Endothelial cell of umbilical vein (primary cell): ENCODE measurements at regions not wholly inside any gene's neighbourhood (a gene's known extent, or its start where the extent isn't known, plus 50 kb on each side); places are given as distances from the start of the nearest gene placed in this dataset.

Source experiments
- BruUV-seq: library from RNA; stranded (reverse); fragments of 400-500 nt; replicated peaks from 2 replicates; lab custom pipeline; 2021; lab: Mats Ljungman, UMichigan
- CTCF ChIA-PET: fragments of 300-600, 350-600 bp; sonication (Branson Sonifier 250); formaldehyde crosslinking; loops from one replicate; lab custom pipeline; 2021; ENCODE audit warnings: antibody characterized with exemption, inconsistent platforms; lab: Charles Lee
- POLR2A ChIA-PET: fragments of 300-600, 350-600 bp; sonication (Branson Sonifier 250); formaldehyde crosslinking; loops from one replicate; lab custom pipeline; 2021; ENCODE audit warnings: antibody characterized with exemption, inconsistent platforms; lab: Charles Lee
- DNase-seq: peaks from one replicate; pipeline ENCODE4 v3.0.0-alpha.2; 2011; ENCODE audit warnings: low read depth, low spot score
- FAIRE-seq: peaks from 2 replicates; lab custom pipeline; 2011; peaks lifted over from hg19 to GRCh38; lab: Jason Lieb, UNC
- H2AFZ ChIP-seq: 2 replicates; pipeline ENCODE4 v1.6.0; 2012; ENCODE audit warnings: low read depth, low read length, control low read depth, inconsistent platforms
- H3K27ac ChIP-seq: 2 replicates; pipeline ENCODE4 v1.5.1; 2011; ENCODE audit warnings: low read depth, mild to moderate bottlenecking, control low read depth, low read length, moderate library complexity; ENCODE audit not compliant: insufficient read depth
- H3K27me3 ChIP-seq, 2 experiments: 2 replicates each; pipeline versions ENCODE4 v1.6.0 to v1.6.1; 2011; ENCODE audit warnings: low read length in 2 of 2, mixed read lengths in 1 of 2; ENCODE audit not compliant: control insufficient read depth in 2 of 2, insufficient read depth in 2 of 2
- H3K36me3 ChIP-seq, 2 experiments: 2 replicates in 1 of 2; 3 replicates in 1 of 2; pipeline ENCODE4 v1.5.1; 2011; ENCODE audit warnings: low read length in 2 of 2, mild to moderate bottlenecking in 1 of 2, moderate library complexity in 1 of 2; ENCODE audit not compliant: control insufficient read depth in 2 of 2, insufficient read depth in 2 of 2; ENCODE audit errors: extremely low read depth in 1 of 2
- H3K4me1 ChIP-seq: 3 replicates; pipeline ENCODE4 v1.5.1; 2011; ENCODE audit warnings: mild to moderate bottlenecking, low read length; ENCODE audit not compliant: control insufficient read depth, insufficient read depth; ENCODE audit errors: extremely low read depth
- H3K4me2 ChIP-seq: 2 replicates; pipeline ENCODE4 v1.6.1; 2011; ENCODE audit warnings: low read length, control low read depth, mixed read lengths; ENCODE audit not compliant: insufficient read depth
- H3K4me3 ChIP-seq, 3 experiments: fragments of 200-600 bp in 1 of 3; sonication (generic), shearing (Covaris generic) in 1 of 3; replicated peaks in 1 of 3; 2 replicates each; pipeline ENCODE4 v1.5.1; 2011 to 2016; ENCODE audit warnings: control low read depth in 3 of 3, low read length in 3 of 3, mild to moderate bottlenecking in 2 of 3, inconsistent platforms in 1 of 3, low read depth in 1 of 3, moderate library complexity in 1 of 3; ENCODE audit not compliant: insufficient read depth in 1 of 3
- H3K79me2 ChIP-seq: 2 replicates; pipeline ENCODE4 v1.6.0; 2012; ENCODE audit warnings: low read length, inconsistent platforms; ENCODE audit not compliant: control insufficient read depth, insufficient read depth
- H3K9ac ChIP-seq: replicated peaks from 2 replicates; pipeline ENCODE3; 2011; ENCODE audit warnings: low read length, control low read depth; ENCODE audit not compliant: insufficient read depth; ENCODE audit errors: extremely low read depth
- H3K9me1 ChIP-seq: replicated peaks from 3 replicates; pipeline ENCODE4 v1.6.0; 2011; ENCODE audit warnings: mild to moderate bottlenecking, low read length; ENCODE audit not compliant: control insufficient read depth, insufficient read depth; ENCODE audit errors: extremely low read depth
- H3K9me3 ChIP-seq: replicated peaks from 2 replicates; pipeline ENCODE4 v1.5.1; 2012; ENCODE audit warnings: low read length, inconsistent platforms; ENCODE audit not compliant: control insufficient read depth, insufficient read depth
- H4K20me1 ChIP-seq: replicated peaks from 2 replicates; pipeline ENCODE3; 2011; ENCODE audit warnings: mild to moderate bottlenecking, low read length; ENCODE audit not compliant: control insufficient read depth, insufficient read depth; ENCODE audit errors: extremely low read depth
- CTCF ChIP-seq, 2 donors: IDR thresholded peaks; 1 replicate in 1 of 2; 2 replicates in 1 of 2; pipeline ENCODE4 v1.5.1; 2011; ENCODE audit warnings: low read length in 2 of 2, mild to moderate bottlenecking in 2 of 2, moderate library complexity in 2 of 2, control low read depth in 1 of 2, inconsistent platforms in 1 of 2, low read depth in 1 of 2; ENCODE audit not compliant: insufficient read depth in 1 of 2; ENCODE audit errors: extremely low read depth in 1 of 2
- EZH2 ChIP-seq: IDR thresholded peaks from 2 replicates; pipeline ENCODE4 v1.6.1; 2012; ENCODE audit warnings: borderline replicate concordance, low read depth, mild to moderate bottlenecking, moderate library complexity, low read length, inconsistent platforms; ENCODE audit not compliant: severe bottlenecking
- FOS ChIP-seq: IDR thresholded peaks from 2 replicates; pipeline ENCODE4 v1.6.1; 2011; ENCODE audit warnings: mild to moderate bottlenecking, low read length, moderate library complexity, borderline replicate concordance; ENCODE audit not compliant: insufficient read depth
- JUN ChIP-seq: IDR thresholded peaks from 2 replicates; pipeline ENCODE4 v1.6.1; 2011; ENCODE audit warnings: borderline replicate concordance, low read depth; ENCODE audit not compliant: insufficient read length, insufficient read depth
- MAX ChIP-seq: IDR thresholded peaks from 2 replicates; pipeline ENCODE4 v1.6.1; 2011; ENCODE audit not compliant: insufficient read depth, insufficient read length
- MYC ChIP-seq: IDR thresholded peaks from one replicate; pipeline ENCODE4 v1.6.1; 2011; ENCODE audit warnings: mild to moderate bottlenecking, low read depth, low read length
- POLR2A ChIP-seq: IDR thresholded peaks from 2 replicates; pipeline ENCODE4 v1.6.1; 2012; ENCODE audit warnings: low read depth, mild to moderate bottlenecking, control low read depth, low read length
- POLR2AphosphoS5 ChIP-seq: IDR thresholded peaks from 2 replicates; pipeline ENCODE4 v1.6.1; 2012; ENCODE audit warnings: low read depth, mild to moderate bottlenecking, control low read depth, low read length, moderate library complexity; ENCODE audit not compliant: insufficient read depth
- dilution Hi-C: fragments of 300-500 bp; cut with MboI; formaldehyde crosslinking; loops from one replicate; pipeline ENCODE4 v1.15.0; 2019; ENCODE audit warnings: low sequenced_read_pairs; ENCODE audit not compliant: extremely low pct_ligation_motif_present
- intact Hi-C: fragments of 100-400 bp; cut with micrococcal nuclease; formaldehyde crosslinking; loops from one replicate; pipeline ENCODE4 v1.10.0; 2022

GRCh38 chr19:29439021-29439420 is 86.8 kb upstream of the VSTM2B start:
- ChIA-PET CTCF (no interaction called here), POLR2A (no interaction called here)
- Histone ChIP-seq H3K4me1 (no peaks in the 10 kb centered on the region), H3K27ac (no peak overlapping the region), H3K9me3 (no peaks in the 10 kb centered on the region), H3K9ac (no peak overlapping the region), H3K79me2 (no peaks in the 10 kb centered on the region), H3K36me3 (no peaks in the 10 kb centered on the region), H3K9me1 (no peaks in the 10 kb centered on the region), H3K27me3 (no peaks in the 10 kb centered on the region), H3K4me3 (no peak overlapping the region), H4K20me1 (no peaks in the 10 kb centered on the region), H2AFZ (no peak overlapping the region), H3K4me2 (no peak overlapping the region)
- intact Hi-C loops: no loop called here
- DNase-seq: no peak
- FAIRE-seq: no peak
- TF ChIP-seq MYC: no peak
- TF ChIP-seq FOS: no peak
- no peak for TF ChIP-seq MAX
- TF ChIP-seq EZH2: no peak
- TF ChIP-seq JUN: no peak
- TF ChIP-seq POLR2AphosphoS5: no peak
- dilution Hi-C loops: no loop called here
- BruUV-seq: no TSS peak

GRCh38 chr19:29439688-29440550 is 85.9 kb upstream of the VSTM2B start:
- TF ChIP-seq MYC: no peak
- no peak for TF ChIP-seq POLR2A
- no peak for TF ChIP-seq CTCF (IDR thresholded peaks at IDR 0.05; ENCODE audit: extremely low read depth in 1 of 2, insufficient read depth in 1 of 2, low read depth in 1 of 2, low read length in 2 of 2)
- TF ChIP-seq JUN: no peak
- TF ChIP-seq FOS: no peak
- Histone ChIP-seq H3K4me1 (no peaks in the 10 kb centered on the region), H3K9ac (no peak overlapping the region), H3K79me2 (no peaks in the 10 kb centered on the region), H3K4me2 (no peak overlapping the region), H3K9me1 (no peaks in the 10 kb centered on the region), H3K27me3 (no peaks in the 10 kb centered on the region), H3K27ac (no peak overlapping the region), H3K4me3 (no peak overlapping the region), H3K36me3 (no peaks in the 10 kb centered on the region), H3K9me3 (no peaks in the 10 kb centered on the region), H4K20me1 (no peaks in the 10 kb centered on the region), H2AFZ (no peak overlapping the region)
- CTCF ChIA-PET: no interaction called here
- DNase-seq (no peak), FAIRE-seq (no peak)
- POLR2A ChIA-PET: no interaction called here
- intact Hi-C loops (no loop called here), dilution Hi-C loops (no loop called here)
- no TSS peak for BruUV-seq
